ENCODE measurements at regions not wholly inside any gene's neighbourhood (a gene's known extent, or its start where the extent isn't known, plus 50 kb on each side); places are given as distances from the start of the nearest gene placed in this dataset.

GRCh38 chr14:50014809-50015430 is 101.5 kb downstream of the VCPKMT start:
- no peak for TF ChIP-seq CTCF (conservative IDR thresholded peaks at IDR 0.05)
- no peak overlapping the region for H3K27ac ChIP-seq

GRCh38 chr14:50015716-50016115 is 100.7 kb downstream of the VCPKMT start:
- no peak for TF ChIP-seq CTCF (conservative IDR thresholded peaks at IDR 0.05)
- no peak overlapping the region for H3K27ac ChIP-seq

- TF ChIP-seq CTCF (conservative IDR thresholded peaks at IDR 0.05), result no peak
- H3K27ac ChIP-seq, result no peak overlapping the region
Observed at GRCh38 chr14:50018201-50018932, 98.0 kb downstream of the VCPKMT start.

- no peak overlapping the region for H3K27ac ChIP-seq
- no peak for TF ChIP-seq CTCF (conservative IDR thresholded peaks at IDR 0.05)
Observed at GRCh38 chr14:50018933-50019210, 97.5 kb downstream of the VCPKMT start.

- H3K27ac ChIP-seq, result no peak overlapping the region
Observed at GRCh38 chr14:50020184-50020583, 96.2 kb downstream of the VCPKMT start.

GRCh38 chr14:50020799-50021198 is 95.6 kb downstream of the VCPKMT start:
- TF ChIP-seq CTCF (conservative IDR thresholded peaks at IDR 0.05), result no peak
- H3K27ac ChIP-seq, result no peak overlapping the region

More at GRCh38 chr14:50020184-50020583, 96.2 kb downstream of the VCPKMT start:
- no peak for TF ChIP-seq CTCF (conservative IDR thresholded peaks at IDR 0.05)

- TF ChIP-seq CTCF (conservative IDR thresholded peaks at IDR 0.05), result no peak
- no peak overlapping the region for H3K27ac ChIP-seq
Observed at GRCh38 chr14:50021261-50022031, 94.9 kb downstream of the VCPKMT start.
